ENCODE measurements at regions not wholly inside any gene's neighbourhood (a gene's known extent, or its start where the extent isn't known, plus 50 kb on each side); places are given as distances from the start of the nearest gene placed in this dataset.

DNA sequence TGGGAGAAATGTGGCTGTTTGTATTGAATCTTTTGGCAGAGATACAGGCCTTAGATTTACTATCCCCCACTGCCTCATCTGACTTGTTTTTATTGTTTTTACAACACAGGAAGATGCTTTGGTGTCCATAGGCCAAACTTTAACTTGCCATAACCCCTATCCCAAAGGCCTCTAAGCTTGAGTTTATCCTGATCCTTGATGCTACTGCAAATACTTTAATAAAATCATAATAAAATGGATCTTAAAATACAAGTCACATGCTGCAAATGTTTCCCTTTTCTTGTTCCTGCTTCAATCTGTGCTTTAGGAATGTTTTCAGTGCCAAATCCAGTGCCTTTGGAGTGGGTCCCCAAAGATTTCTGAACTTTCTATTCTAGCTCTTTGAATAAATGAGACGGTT lies 770.6 kb downstream of the DACH1 start:
- TF ChIP-seq ZNF302 (CRISPR knock-in tag; IDR thresholded peaks at IDR 0.05) (no peak), ZSCAN20 (CRISPR knock-in tag; IDR thresholded peaks at IDR 0.05) (no peak), FOXS1 (CRISPR knock-in tag; IDR thresholded peaks at IDR 0.05) (no peak), CHD2 (IDR thresholded peaks at IDR 0.05; ENCODE audit: low read length, partially characterized antibody) (no peak), POLR2A (IDR thresholded peaks at IDR 0.05; ENCODE audit: low read length) (no peak), RFX5 (IDR thresholded peaks at IDR 0.05) (no peak), PHF8 (IDR thresholded peaks at IDR 0.05; ENCODE audit: borderline replicate concordance, low read depth) (no peak), MAFK (IDR thresholded peaks at IDR 0.05; ENCODE audit: partially characterized antibody) (no peak), EP300 (IDR thresholded peaks at IDR 0.05) (no peak)
- TF ChIP-seq, protein P1, sequence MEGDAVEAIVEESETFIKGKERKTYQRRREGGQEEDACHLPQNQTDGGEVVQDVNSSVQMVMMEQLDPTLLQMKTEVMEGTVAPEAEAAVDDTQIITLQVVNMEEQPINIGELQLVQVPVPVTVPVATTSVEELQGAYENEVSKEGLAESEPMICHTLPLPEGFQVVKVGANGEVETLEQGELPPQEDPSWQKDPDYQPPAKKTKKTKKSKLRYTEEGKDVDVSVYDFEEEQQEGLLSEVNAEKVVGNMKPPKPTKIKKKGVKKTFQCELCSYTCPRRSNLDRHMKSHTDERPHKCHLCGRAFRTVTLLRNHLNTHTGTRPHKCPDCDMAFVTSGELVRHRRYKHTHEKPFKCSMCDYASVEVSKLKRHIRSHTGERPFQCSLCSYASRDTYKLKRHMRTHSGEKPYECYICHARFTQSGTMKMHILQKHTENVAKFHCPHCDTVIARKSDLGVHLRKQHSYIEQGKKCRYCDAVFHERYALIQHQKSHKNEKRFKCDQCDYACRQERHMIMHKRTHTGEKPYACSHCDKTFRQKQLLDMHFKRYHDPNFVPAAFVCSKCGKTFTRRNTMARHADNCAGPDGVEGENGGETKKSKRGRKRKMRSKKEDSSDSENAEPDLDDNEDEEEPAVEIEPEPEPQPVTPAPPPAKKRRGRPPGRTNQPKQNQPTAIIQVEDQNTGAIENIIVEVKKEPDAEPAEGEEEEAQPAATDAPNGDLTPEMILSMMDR (IDR thresholded peaks at IDR 0.05), result no peak
- TF ChIP-seq, protein P2, sequence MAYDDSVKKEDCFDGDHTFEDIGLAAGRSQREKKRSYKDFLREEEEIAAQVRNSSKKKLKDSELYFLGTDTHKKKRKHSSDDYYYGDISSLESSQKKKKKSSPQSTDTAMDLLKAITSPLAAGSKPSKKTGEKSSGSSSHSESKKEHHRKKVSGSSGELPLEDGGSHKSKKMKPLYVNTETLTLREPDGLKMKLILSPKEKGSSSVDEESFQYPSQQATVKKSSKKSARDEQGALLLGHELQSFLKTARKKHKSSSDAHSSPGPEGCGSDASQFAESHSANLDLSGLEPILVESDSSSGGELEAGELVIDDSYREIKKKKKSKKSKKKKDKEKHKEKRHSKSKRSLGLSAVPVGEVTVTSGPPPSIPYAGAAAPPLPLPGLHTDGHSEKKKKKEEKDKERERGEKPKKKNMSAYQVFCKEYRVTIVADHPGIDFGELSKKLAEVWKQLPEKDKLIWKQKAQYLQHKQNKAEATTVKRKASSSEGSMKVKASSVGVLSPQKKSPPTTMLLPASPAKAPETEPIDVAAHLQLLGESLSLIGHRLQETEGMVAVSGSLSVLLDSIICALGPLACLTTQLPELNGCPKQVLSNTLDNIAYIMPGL (CRISPR knock-in tag; IDR thresholded peaks at IDR 0.05; ENCODE audit: borderline replicate concordance), result no peak
- TF ChIP-seq, protein P3, sequence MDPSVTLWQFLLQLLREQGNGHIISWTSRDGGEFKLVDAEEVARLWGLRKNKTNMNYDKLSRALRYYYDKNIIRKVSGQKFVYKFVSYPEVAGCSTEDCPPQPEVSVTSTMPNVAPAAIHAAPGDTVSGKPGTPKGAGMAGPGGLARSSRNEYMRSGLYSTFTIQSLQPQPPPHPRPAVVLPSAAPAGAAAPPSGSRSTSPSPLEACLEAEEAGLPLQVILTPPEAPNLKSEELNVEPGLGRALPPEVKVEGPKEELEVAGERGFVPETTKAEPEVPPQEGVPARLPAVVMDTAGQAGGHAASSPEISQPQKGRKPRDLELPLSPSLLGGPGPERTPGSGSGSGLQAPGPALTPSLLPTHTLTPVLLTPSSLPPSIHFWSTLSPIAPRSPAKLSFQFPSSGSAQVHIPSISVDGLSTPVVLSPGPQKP (IDR thresholded peaks at IDR 0.05; ENCODE audit: low read depth, low read length), result no peak
